HepG2 (cell line): ENCODE measurements at regions not wholly inside any gene's neighbourhood (a gene's known extent, or its start where the extent isn't known, plus 50 kb on each side); places are given as distances from the start of the nearest gene placed in this dataset.

ENCODE experiments used
- ATAC-seq: fragments of 200-7000 bp; cut with Tn5 transposase; 3 replicates; pipeline ENCODE4 v1.9.1; 2020; ENCODE audit warnings: mild to moderate bottlenecking, moderate library complexity
- BruUV-seq: library from RNA; stranded (reverse); fragments of 400-500 nt; replicated peaks from 2 replicates; lab custom pipeline; 2021; lab: Mats Ljungman, UMichigan
- CTCF ChIA-PET: fragments of 300-600 bp; formaldehyde crosslinking; extraction: SDS; loops from one replicate; lab custom pipeline; 2021; ENCODE audit warnings: low total read pairs, inconsistent platforms, low intra/inter-chr PET ratio; lab: Yijun Ruan, JAX
- POLR2A ChIA-PET: fragments of 350-600 bp; sonication (Branson Sonifier 250); formaldehyde crosslinking; loops from one replicate; lab custom pipeline; 2020; ENCODE audit warnings: antibody characterized with exemption, inconsistent platforms; lab: Yijun Ruan, JAX
- DNase-seq: peaks from one replicate; pipeline ENCODE4 v3.0.0-alpha.2; 2015; ENCODE audit warnings: low spot score
- FAIRE-seq: peaks from 3 replicates; lab custom pipeline; 2011; peaks lifted over from hg19 to GRCh38; lab: Jason Lieb, UNC
- H2AFZ ChIP-seq: one replicate; pipeline ENCODE4 v1.6.1; 2011; ENCODE audit warnings: low read length, inconsistent platforms
- H3K27ac ChIP-seq: fragments of 300-600 bp; 3 replicates; pipeline ENCODE4 v1.8.0; 2011; ENCODE audit warnings: mixed run types, mild to moderate bottlenecking, mixed read lengths, low read length, inconsistent platforms; ENCODE audit not compliant: insufficient read depth; ENCODE audit errors: extremely low read length
- H3K27me3 ChIP-seq, 2 experiments: fragments of 200-600 bp in 1 of 2; 2 replicates in 1 of 2; 3 replicates in 1 of 2; pipeline versions ENCODE4 v1.6.0 to v1.8.0; 2011; ENCODE audit warnings: low read length in 2 of 2, mild to moderate bottlenecking in 2 of 2, moderate library complexity in 2 of 2, inconsistent platforms in 1 of 2; ENCODE audit not compliant: insufficient read depth in 2 of 2, control insufficient read depth in 1 of 2
- H3K36me3 ChIP-seq, 2 experiments: fragments of 200-600 bp in 1 of 2; replicated peaks in 1 of 2; 2 replicates in 1 of 2; 3 replicates in 1 of 2; pipeline versions ENCODE4 v1.5.1 to v1.8.0; 2011; ENCODE audit warnings: low read length in 2 of 2, inconsistent platforms in 1 of 2; ENCODE audit not compliant: insufficient read depth in 2 of 2, control insufficient read depth in 1 of 2
- H3K4me1 ChIP-seq: 2 replicates; pipeline ENCODE4 v1.5.1; 2012; ENCODE audit warnings: low read length, inconsistent platforms; ENCODE audit not compliant: insufficient read depth
- H3K4me2 ChIP-seq: 2 replicates; pipeline ENCODE4 v1.6.0; 2011; ENCODE audit warnings: low read depth, low read length, inconsistent platforms
- H3K4me3 ChIP-seq, 3 experiments: fragments of 200-600 bp in 1 of 3; sonication (generic), shearing (Covaris generic) in 1 of 3; replicated peaks in 1 of 3; 2 replicates each; pipeline ENCODE4 v1.5.1; 2011 to 2016; ENCODE audit warnings: low read length in 3 of 3, inconsistent platforms in 2 of 3, low read depth in 2 of 3, mild to moderate bottlenecking in 2 of 3, control low read depth in 1 of 3, mixed read lengths in 1 of 3; ENCODE audit not compliant: insufficient read depth in 1 of 3
- H3K79me2 ChIP-seq: one replicate; pipeline ENCODE4 v1.6.1; 2011; ENCODE audit warnings: low read length, inconsistent platforms; ENCODE audit not compliant: insufficient read depth
- H3K9ac ChIP-seq: 2 replicates; pipeline ENCODE4 v1.6.0; 2011; ENCODE audit warnings: mild to moderate bottlenecking, low read depth, low read length, inconsistent platforms; ENCODE audit not compliant: insufficient read depth
- H3K9me3 ChIP-seq: 2 replicates; pipeline ENCODE4 v1.5.1; 2012; ENCODE audit warnings: mild to moderate bottlenecking, low read length
- H4K20me1 ChIP-seq: 2 replicates; pipeline ENCODE4 v1.6.0; 2011; ENCODE audit warnings: inconsistent platforms, mild to moderate bottlenecking, low read length, moderate library complexity; ENCODE audit not compliant: insufficient read depth
- CCAR2 ChIP-seq: fragments of 200-400 bp; formaldehyde crosslinking; optimal IDR thresholded peaks from 2 replicates; pipeline ENCODE3; 2018; ENCODE audit warnings: low read depth, mild to moderate bottlenecking, low read length, moderate library complexity
- HDAC2 ChIP-seq: sonication (generic); formaldehyde crosslinking; IDR thresholded peaks from 2 replicates; pipeline ENCODE4 v1.4.0; 2020; ENCODE audit warnings: missing genetic modification reagents
- SIN3A ChIP-seq: IDR thresholded peaks from 2 replicates; pipeline ENCODE4 v1.6.1; 2011; ENCODE audit warnings: low read depth, mild to moderate bottlenecking, control low read depth, low read length, borderline replicate concordance
- SYNCRIP ChIP-seq: fragments of 200-400 bp; formaldehyde crosslinking; IDR thresholded peaks from 2 replicates; pipeline ENCODE4 v1.6.1; 2018; ENCODE audit warnings: mild to moderate bottlenecking, low read depth, low read length; ENCODE audit not compliant: insufficient read depth
- ZBTB8A ChIP-seq: sonication (generic); formaldehyde crosslinking; IDR thresholded peaks from 2 replicates; pipeline ENCODE4 v1.4.0; 2020; ENCODE audit warnings: mild to moderate bottlenecking, low read depth, missing genetic modification reagents, borderline replicate concordance
- ZNF121 ChIP-seq: sonication (generic); formaldehyde crosslinking; IDR thresholded peaks from 2 replicates; pipeline ENCODE4 v1.5.0; 2020; ENCODE audit warnings: mild to moderate bottlenecking, missing genetic modification reagents
- ZNF451 ChIP-seq: sonication (generic); formaldehyde crosslinking; IDR thresholded peaks from 2 replicates; pipeline ENCODE4 v1.5.0; 2020; ENCODE audit warnings: mild to moderate bottlenecking, missing genetic modification reagents
- ZNF776 ChIP-seq: sonication (generic); formaldehyde crosslinking; IDR thresholded peaks from 2 replicates; pipeline ENCODE4 v1.4.0; 2020; ENCODE audit warnings: mild to moderate bottlenecking, missing genetic modification reagents
- WGBS: methylation state at CpG from one replicate; pipeline ENCODE4 v1.1.6; 2017; ENCODE audit warnings: low lambda C conversion rate; 5-methylcytosine and 5-hydroxymethylcytosine counted together
- in situ Hi-C: cut with HindIII; loops from 2 replicates; pipeline ENCODE4 v1.10.0; 2017; ENCODE audit warnings: low pct_unique_long_range_greater_than_20kb; ENCODE audit not compliant: extremely low pct_ligation_motif_present
- intact Hi-C: fragments of 100-400 bp; cut with micrococcal nuclease; formaldehyde crosslinking; loops from one replicate; pipeline ENCODE4 v1.10.0; 2022; ENCODE audit not compliant: unreplicated experiment
- TF ChIP-seq, protein P1 (sequence below): sonication (generic); formaldehyde crosslinking; IDR thresholded peaks from 2 replicates; pipeline ENCODE4 v1.8.0; 2022; ENCODE audit warnings: mild to moderate bottlenecking, missing genetic modification reagents, moderate library complexity
- TF ChIP-seq, protein P2 (sequence below): IDR thresholded peaks from 2 replicates; pipeline ENCODE4 v1.6.1; 2012; ENCODE audit warnings: low read depth, low read length, improper control_type of control experiment
- TF ChIP-seq, protein P3 (sequence below): sonication (generic); formaldehyde crosslinking; IDR thresholded peaks from 2 replicates; pipeline ENCODE4; 2020; ENCODE audit warnings: missing genetic modification reagents, mild to moderate bottlenecking, borderline replicate concordance

DNA sequence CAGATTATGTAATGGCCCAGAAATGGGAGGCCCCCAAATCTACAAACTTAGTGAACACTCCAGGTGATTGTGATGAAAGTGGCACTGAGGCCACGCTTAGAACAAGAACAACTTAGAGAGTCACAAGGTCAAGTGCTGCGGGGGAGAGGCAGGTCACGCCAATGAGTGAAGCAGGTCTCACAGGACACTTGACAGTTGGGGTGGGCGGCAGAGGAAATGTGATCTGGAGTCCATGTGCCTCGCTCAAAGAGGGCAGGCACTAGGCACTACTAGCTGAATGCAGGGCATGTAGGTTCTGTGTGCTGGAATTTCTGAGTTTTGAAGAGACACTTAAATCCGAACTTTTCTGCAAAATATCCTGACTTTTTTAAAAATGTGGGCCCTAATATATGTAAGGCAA is 193.2 kb upstream of the RORB start:
- WGBS = 30% methylated on average over 6 of the region's 6 CpGs
- FAIRE-seq (no peak), ATAC-seq (no peak), DNase-seq (no peak)
- Histone ChIP-seq H3K9ac (no peak overlapping the region), H3K4me1 (no peaks in the 10 kb centered on the region), H4K20me1 (no peaks in the 10 kb centered on the region), H3K9me3 (no peaks in the 10 kb centered on the region), H3K36me3 (no peaks in the 10 kb centered on the region), H3K4me3 (no peak overlapping the region), H2AFZ (no peak overlapping the region), H3K27me3 (no peaks in the 10 kb centered on the region), H3K4me2 (no peak overlapping the region), H3K79me2 (no peaks in the 10 kb centered on the region), H3K27ac (no peak overlapping the region)
- POLR2A ChIA-PET = no interaction called here
- in situ Hi-C loops = no loop called here
- intact Hi-C loops = no loop called here
- CTCF ChIA-PET = no interaction called here
- TF ChIP-seq, protein P1, sequence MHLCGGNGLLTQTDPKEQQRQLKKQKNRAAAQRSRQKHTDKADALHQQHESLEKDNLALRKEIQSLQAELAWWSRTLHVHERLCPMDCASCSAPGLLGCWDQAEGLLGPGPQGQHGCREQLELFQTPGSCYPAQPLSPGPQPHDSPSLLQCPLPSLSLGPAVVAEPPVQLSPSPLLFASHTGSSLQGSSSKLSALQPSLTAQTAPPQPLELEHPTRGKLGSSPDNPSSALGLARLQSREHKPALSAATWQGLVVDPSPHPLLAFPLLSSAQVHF = no peak
- TF ChIP-seq ZNF451 (CRISPR knock-in tag) = no peak
- TF ChIP-seq ZBTB8A = no peak
- TF ChIP-seq SYNCRIP = no peak
- TF ChIP-seq CCAR2 = no peak
- TF ChIP-seq, protein P2, sequence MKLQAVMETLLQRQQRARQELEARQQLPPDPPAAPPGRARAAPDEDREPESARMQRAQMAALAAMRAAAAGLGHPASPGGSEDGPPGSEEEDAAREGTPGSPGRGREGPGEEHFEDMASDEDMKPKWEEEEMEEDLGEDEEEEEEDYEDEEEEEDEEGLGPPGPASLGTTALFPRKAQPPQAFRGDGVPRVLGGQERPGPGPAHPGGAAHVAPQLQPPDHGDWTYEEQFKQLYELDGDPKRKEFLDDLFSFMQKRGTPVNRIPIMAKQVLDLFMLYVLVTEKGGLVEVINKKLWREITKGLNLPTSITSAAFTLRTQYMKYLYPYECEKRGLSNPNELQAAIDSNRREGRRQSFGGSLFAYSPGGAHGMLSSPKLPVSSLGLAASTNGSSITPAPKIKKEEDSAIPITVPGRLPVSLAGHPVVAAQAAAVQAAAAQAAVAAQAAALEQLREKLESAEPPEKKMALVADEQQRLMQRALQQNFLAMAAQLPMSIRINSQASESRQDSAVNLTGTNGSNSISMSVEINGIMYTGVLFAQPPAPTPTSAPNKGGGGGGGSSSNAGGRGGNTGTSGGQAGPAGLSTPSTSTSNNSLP = no peak
- TF ChIP-seq ZNF776 (CRISPR knock-in tag) = no peak
- TF ChIP-seq HDAC2 (CRISPR knock-in tag) = no peak
- TF ChIP-seq SIN3A = no peak
- TF ChIP-seq ZNF121 (CRISPR knock-in tag) = no peak
- TF ChIP-seq, protein P3, sequence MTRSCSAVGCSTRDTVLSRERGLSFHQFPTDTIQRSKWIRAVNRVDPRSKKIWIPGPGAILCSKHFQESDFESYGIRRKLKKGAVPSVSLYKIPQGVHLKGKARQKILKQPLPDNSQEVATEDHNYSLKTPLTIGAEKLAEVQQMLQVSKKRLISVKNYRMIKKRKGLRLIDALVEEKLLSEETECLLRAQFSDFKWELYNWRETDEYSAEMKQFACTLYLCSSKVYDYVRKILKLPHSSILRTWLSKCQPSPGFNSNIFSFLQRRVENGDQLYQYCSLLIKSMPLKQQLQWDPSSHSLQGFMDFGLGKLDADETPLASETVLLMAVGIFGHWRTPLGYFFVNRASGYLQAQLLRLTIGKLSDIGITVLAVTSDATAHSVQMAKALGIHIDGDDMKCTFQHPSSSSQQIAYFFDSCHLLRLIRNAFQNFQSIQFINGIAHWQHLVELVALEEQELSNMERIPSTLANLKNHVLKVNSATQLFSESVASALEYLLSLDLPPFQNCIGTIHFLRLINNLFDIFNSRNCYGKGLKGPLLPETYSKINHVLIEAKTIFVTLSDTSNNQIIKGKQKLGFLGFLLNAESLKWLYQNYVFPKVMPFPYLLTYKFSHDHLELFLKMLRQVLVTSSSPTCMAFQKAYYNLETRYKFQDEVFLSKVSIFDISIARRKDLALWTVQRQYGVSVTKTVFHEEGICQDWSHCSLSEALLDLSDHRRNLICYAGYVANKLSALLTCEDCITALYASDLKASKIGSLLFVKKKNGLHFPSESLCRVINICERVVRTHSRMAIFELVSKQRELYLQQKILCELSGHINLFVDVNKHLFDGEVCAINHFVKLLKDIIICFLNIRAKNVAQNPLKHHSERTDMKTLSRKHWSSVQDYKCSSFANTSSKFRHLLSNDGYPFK = no peak
- no TSS peak for BruUV-seq
